GM13976 (cell line): ENCODE measurements at regions not wholly inside any gene's neighbourhood (a gene's known extent, or its start where the extent isn't known, plus 50 kb on each side); places are given as distances from the start of the nearest gene placed in this dataset.

Source experiments
- DNase-seq: peaks from one replicate; pipeline ENCODE4 v3.0.0; 2012; ENCODE audit warnings: low spot score
- in situ Hi-C: fragments of 300-500 bp; cut with MboI; formaldehyde crosslinking; loops from one replicate; pipeline ENCODE4 v1.12.0; 2022; ENCODE audit warnings: low sequenced_read_pairs, mixed read lengths, inconsistent platforms; ENCODE audit not compliant: unreplicated experiment
- TF ChIP-seq, protein P1 (sequence below): IDR thresholded peaks from 2 replicates; pipeline ENCODE4 v1.5.1; 2012; ENCODE audit warnings: borderline replicate concordance, mild to moderate bottlenecking; ENCODE audit not compliant: insufficient read depth; ENCODE audit errors: extremely low read depth, missing control alignments, control extremely low read depth

DNA sequence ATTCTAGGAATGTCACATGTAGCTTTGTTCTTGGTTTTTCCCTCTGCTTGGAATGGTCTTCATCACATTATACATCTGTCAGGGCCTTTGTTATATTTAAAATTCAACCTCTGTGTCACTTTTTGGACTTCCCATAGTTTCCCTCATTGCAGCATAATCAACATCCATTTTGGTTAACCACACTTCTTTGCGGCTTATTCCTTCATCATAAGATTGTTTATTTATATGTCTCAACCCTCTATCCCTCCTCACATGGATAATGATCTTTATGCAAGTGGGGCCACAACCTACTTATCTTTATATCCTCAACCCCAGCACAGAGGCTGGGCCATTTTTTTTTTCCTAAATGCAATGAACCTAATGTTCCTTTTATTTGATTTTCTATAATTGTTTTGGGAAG lies 260.0 kb upstream of the THBS1 start:
- in situ Hi-C loops: loop anchor here (25.0 kb wide), 1 partner anchor 241 kb away; no protein-coding TSS in a partner anchor
- DNase-seq: no peak
- TF ChIP-seq, protein P1, sequence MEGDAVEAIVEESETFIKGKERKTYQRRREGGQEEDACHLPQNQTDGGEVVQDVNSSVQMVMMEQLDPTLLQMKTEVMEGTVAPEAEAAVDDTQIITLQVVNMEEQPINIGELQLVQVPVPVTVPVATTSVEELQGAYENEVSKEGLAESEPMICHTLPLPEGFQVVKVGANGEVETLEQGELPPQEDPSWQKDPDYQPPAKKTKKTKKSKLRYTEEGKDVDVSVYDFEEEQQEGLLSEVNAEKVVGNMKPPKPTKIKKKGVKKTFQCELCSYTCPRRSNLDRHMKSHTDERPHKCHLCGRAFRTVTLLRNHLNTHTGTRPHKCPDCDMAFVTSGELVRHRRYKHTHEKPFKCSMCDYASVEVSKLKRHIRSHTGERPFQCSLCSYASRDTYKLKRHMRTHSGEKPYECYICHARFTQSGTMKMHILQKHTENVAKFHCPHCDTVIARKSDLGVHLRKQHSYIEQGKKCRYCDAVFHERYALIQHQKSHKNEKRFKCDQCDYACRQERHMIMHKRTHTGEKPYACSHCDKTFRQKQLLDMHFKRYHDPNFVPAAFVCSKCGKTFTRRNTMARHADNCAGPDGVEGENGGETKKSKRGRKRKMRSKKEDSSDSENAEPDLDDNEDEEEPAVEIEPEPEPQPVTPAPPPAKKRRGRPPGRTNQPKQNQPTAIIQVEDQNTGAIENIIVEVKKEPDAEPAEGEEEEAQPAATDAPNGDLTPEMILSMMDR: no peak

DNA sequence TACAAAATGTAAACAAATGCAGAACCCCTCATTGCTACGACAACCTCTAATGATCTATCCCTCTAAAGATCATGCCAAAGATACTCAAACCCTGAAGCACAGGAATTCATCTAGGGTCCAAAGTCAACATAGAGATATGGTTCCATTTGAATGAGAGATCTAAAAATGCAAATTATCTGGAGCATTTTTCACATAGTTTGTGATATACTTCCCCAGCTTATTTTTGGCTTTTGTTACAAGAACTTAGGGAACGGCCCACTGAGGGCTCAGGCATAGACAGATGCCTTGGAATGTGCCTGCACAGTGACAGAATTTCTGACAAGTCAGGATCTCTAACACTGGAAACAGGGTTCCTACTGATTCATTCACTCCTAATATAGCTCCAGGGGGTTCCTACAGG lies 258.9 kb upstream of the THBS1 start:
- DNase-seq: no peak
- in situ Hi-C loops: loop anchor here (25.0 kb wide), 1 partner anchor 240 kb away; no protein-coding TSS in a partner anchor
- TF ChIP-seq, protein P1: no peak

- in situ Hi-C loops: loop anchor here (25.0 kb wide), 1 partner anchor 239 kb away; no protein-coding TSS in a partner anchor
- TF ChIP-seq, protein P1: no peak
- no peak for DNase-seq
Observed at GRCh38 chr15:39323157-39323556, 257.7 kb upstream of the THBS1 start.

DNA sequence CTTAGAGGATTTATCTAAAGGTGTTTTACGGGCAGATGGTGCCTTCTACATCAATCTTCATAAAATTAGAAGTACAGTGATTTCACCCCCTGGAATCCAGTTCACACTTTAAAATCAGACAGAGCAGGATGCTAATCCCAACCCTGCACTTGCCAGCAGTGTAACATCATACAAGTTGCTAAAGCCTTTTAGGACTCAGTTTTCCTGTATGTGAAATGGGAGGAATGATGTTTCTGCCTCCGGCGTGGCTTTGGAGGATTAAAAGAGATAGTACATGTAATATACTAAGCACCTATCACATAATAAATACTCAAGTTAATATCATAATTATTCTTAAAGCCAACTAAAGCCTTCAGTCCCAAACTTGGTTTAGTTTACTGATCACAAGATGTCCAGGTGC lies 257.2 kb upstream of the THBS1 start:
- no peak for DNase-seq
- in situ Hi-C loops: loop anchor here (25.0 kb wide), 1 partner anchor 239 kb away; no protein-coding TSS in a partner anchor
- TF ChIP-seq, protein P1: no peak

DNA sequence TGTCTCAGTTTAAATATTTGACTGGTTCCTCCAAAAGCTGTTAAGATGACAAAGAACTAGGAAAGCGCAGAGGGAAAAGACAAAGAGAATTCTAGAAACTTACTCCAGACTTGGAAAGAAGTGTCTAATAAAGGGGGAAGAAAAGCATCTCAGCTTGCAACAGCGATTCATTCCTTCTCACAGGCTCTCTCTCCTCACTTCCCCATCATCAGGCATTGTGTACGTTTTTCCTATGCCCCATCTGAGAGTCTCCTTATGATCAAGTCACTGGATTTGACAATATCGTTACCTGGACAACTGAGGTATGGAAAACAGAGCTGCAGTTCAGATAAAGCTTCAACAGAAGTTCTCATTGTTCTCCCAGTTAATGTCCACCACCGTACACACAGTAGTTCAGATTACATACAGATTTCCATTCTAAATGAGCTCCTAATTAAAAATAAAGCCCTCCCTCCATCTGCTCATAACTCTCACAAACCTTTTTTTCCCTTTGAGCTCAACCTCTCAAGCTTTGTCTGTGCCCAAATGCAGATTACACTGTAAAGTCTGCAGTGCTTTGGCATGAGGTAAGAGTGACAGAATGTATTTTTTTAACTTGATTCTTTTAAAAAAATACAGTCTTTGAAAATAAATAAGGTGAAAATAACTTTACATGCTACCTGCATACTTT lies 254.4 kb upstream of the THBS1 start:
- TF ChIP-seq, protein P1: no peak
- in situ Hi-C loops: no loop called here
- no peak for DNase-seq

- in situ Hi-C loops: no loop called here
- DNase-seq: no peak
- TF ChIP-seq, protein P1: no peak
Observed at GRCh38 chr15:39327005-39327730, 253.7 kb upstream of the THBS1 start.
